ENCODE measurements at regions not wholly inside any gene's neighbourhood (a gene's known extent, or its start where the extent isn't known, plus 50 kb on each side); places are given as distances from the start of the nearest gene placed in this dataset.

GRCh38 chr11:57123590-57123989 lies 58.2 kb upstream of the LRRC55 start:
- TF ChIP-seq POLR2AphosphoS5 (IDR thresholded peaks at IDR 0.05) = no peak
- TF ChIP-seq POLR2A (IDR thresholded peaks at IDR 0.05; ENCODE audit: low read depth) = no peak
